ENCODE measurements at regions not wholly inside any gene's neighbourhood (a gene's known extent, or its start where the extent isn't known, plus 50 kb on each side); places are given as distances from the start of the nearest gene placed in this dataset.
A peak's percentile ranks its signal among the peaks of the same experiment; 100 is the strongest.

DNA sequence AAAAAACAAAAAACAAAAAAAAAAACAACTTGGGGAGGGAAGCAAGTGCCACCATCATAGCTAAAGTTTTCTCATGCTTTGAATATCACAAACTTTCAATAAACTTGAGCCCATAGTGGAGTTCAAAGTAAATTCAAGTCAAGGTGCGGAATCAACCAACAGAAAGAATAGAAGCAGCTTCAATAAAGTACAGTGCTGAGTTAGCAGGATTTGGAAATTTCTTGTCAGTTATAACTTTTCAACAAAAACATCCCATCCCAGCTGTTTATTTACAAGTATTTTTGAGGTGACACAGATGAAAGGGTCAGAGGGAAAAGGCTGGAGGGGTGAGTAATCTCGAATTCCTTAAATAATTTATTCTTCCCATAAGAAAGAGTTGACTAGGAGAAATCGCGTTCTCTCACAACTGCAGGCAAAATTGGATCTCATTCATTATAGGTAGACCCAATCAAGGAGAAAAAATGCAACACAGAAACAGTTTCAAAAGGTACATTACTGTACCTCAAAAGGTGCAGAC lies 477.4 kb upstream of the RASGRP1 start:
- DNase-seq: no peak

DNA sequence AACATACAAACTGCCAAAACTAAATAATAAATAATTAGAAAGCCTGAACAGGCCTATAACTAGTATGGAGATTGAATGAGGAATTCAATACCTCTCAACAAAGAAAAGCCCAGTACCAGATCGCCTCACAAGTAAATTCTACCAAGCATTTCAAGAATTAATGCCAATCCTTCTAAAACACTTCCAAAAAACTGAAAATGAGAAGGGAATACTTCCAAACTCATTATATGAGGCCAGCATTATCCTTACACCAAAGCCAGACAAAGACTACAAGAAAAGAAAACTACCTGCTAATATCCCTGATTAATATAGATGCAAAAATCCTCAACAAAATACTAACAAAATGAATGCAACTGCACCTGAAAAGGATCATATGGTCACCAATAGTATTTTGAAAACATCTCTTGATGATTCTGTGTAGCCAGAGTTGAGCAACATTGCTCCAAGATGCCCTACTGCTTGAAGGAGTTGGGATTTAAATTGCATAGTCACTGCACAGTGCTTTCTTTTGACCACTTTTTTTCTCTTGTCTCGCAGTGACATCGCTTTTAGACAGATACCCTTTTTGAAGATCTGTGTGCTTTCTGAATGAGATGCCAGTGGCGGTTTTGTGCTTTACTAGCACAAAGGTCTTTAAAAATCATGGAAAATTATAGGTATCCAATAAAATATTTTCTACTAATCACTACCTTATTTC lies 487.2 kb upstream of the RASGRP1 start:
- DNase-seq: no peak

DNA sequence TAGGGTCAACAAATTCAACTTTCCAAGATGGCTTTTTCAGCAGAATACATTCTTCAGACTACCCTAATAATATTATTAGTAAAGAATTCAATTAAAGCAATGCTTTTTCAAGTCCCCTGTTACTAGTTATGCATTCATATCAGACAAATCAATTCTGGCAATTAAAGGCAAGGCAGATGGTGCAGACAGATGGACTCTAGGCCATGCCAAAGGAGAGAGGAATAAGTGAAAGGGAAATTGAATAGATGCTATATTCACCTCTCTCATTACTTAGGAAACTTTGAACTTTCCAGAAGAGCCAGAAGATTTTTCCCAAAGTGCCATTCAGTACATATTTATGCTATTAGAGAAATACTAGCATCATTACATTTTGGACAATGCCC lies 487.7 kb upstream of the RASGRP1 start:
- DNase-seq: no peak

DNA sequence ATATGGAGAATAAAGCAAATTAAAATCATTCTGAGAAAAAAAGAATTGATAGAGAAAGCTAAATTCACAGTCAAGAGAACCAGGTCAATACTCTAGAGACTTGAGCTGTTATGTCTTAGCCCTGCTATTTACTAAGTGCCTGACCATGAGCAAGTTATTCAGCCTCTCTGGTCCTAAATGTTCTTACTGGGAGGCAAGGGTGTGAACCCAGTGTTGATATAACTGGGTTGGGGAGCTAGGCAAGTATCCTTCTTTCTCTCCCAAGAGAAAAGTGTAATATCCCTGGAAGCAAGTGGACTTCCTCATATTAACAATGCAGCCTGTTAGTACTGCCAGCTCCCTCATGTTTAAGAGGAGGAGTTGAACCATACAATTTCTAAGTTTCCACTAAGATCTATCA lies 488.9 kb upstream of the RASGRP1 start:
- DNase-seq: no peak

DNA sequence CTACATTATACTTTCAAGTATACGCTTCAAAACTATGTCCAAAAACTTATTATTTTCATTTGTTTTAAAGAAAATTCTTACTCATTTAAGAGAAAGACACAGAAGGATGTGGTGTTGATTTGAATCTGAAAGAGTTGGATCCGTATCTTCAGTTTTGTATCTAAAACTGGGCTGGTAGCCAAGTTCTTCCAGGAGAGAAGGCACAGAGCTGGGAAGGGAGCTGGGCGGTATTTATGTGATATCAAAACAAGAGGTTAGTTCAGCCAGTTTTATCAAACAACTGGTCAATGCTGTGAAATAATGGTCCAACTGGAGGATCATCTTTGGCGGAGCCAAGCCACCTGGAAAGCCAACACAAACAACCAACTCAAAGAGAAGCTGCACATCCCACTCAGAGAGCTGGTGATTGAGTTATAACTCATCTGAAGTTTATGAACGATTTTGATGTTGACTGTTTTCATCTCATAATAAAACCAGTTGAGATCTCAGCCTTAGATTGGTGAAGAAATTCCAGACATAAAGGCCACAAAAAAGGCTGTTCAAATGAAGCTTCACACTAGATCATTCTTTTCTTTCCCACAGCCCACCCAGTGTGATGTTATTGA lies 489.6 kb upstream of the RASGRP1 start:
- no peak for DNase-seq

DNA sequence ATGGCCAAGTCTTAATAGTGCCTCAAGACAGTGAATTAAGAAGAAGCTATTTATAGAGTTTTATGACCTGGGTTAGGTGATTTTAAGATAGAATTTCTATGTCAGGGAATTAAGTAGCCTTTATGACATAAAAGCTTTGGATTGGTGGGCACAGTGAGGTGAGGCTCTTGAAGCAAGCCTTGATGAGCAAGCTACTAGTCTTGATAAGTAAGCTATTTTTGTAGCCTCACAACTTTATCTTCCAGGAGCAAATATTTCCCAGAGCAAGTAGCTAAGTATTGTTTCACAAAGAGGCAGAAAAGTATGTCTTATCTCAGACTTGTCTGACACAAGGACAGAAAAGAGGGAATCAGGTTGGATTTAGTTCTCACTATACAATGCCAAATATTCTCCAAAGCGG lies 491.7 kb upstream of the RASGRP1 start:
- DNase-seq: no peak

DNA sequence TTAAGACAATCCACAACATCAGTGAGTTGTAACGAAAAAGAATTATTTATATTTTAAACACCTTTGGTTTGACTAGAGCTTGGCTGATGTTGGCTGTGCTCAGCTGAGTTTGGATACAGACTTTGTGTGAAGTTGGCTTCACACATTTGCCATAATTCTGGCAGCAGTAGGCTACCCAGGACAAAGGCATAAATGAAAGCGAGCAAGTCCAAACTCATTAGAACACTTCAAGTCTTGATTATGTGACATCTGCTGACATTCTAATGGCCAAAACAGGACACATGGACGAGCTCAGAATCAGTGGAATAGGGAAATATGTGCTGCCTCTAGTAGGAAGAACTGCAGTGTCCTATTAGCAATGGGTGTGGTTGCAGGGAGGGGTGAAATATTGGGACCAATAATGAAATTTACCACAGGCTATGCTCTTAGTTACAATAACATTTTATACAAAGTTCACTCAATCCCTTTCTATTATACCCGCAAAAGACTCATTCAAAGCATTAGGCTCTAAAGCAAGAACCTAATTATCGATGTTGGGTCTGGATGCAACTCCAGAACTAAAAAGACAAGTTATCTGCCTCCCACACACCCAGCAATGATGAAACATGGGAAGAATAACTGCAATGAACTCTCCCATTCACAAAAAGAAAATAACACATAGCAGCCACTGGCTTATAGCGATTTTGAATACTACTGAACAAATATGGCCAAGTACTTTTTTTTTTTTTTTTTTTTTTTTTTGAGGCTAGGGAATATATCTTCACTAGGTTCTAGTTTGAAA lies 493.9 kb upstream of the RASGRP1 start:
- no peak for DNase-seq

DNA sequence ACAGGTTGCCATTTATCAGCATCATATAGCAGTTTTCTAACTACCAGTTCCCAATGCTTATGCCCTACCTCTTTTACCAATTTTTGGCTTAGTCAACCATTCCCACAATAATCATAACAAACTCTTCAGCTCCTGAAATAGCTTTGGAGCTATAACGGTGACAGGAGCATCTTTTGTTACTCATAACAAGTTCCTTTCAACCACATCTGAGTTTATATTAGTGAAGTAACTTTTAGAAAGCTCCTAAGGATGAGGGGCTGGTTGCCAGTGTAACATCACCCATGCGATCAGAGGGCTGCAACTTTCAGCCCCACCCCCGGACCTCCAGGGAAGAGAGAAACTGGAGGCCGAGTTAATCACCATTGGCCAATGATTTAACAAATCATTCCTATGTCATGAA lies 495.3 kb upstream of the RASGRP1 start:
- DNase-seq: no peak

DNA sequence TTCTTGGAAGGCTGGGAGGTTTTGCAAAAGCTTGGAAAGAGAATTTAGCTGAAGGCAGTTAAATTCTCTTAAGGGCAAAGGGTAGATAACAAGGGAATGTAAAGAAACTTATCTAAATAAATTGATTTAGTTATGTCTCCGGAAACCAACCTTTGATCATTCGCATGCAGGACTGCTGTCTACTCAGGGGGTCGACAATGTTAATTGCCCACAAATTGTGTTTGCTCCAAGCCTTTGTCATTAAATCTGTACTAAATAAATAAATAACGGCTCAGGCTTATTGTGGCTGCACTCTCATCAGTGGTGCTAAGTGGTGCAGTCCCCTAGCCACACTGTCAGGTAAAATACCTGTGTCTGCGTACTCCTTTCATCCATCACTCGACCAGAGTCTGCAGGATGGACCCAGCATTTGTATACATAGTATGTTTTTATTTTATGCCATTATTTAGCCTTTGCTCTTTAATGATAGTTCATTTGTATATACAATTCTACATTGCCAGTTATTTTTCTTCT lies 497.4 kb upstream of the RASGRP1 start:
- no peak for DNase-seq

DNA sequence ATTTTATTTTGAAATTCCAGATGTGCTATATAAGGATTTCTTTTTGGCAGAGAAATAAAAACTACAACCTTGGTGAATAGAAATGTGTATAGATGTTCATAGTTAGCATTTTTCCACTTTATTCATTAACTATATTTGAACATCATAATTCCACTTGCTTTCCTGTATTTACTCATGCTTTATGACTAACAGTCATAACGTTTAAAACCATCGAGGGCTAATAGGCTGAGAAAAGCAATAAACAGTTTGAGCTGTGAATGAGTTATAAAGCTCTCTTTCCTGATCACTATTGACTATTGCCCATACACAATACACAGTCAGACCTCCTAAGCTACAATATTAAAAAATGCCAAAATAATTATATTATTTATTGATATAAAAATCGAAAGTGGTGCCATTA lies 502.1 kb upstream of the RASGRP1 start:
- no peak for DNase-seq

DNA sequence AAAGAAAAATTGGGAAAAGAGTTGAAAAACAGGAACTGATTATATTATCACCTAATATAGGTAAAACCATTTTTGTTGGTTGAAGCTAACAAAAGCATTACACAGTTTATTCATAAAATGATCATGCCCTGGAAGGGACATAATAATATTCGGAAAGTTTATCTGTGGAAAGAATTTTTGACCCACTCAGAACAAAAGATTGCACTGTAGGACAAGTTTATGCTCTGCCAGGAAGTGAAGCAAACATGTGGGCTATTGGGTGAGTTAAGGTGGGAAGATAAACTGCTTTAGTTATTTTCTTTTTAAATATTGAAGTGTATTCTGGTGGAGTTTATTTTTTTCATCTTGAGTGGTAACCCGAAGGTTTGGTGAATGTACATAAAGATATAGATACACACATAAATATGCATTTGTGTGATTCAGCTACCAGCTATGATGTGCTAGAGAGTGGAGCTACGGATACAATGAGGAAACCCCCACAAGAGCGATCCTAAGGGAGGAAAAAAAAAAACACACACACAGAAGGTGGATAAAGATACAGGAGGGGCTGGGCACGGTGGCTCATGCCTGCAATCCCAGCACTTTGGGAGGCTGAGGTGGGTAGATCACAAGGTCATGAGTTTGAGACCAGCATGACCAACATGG lies 506.4 kb upstream of the THBS1 start:
- no peak for DNase-seq

DNA sequence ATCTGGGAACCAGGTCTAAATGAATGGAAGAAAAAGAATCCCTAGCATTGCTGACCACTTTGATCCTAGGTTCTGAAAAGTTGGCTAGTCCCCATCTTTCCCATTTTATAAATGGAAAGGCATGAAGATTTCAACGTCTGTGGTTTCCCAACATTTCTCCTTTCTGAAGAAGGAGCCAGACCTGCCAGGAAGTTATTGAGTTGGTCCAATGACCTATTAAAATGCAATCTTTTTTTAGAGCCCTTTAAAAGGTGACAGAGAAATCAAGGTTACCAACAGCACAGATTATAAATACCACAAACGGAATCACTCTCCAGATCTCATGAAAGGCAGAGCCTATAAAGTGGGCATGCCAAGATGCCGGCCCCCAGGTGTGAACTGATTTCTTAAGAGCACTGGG lies 505.6 kb upstream of the THBS1 start:
- no peak for DNase-seq

DNA sequence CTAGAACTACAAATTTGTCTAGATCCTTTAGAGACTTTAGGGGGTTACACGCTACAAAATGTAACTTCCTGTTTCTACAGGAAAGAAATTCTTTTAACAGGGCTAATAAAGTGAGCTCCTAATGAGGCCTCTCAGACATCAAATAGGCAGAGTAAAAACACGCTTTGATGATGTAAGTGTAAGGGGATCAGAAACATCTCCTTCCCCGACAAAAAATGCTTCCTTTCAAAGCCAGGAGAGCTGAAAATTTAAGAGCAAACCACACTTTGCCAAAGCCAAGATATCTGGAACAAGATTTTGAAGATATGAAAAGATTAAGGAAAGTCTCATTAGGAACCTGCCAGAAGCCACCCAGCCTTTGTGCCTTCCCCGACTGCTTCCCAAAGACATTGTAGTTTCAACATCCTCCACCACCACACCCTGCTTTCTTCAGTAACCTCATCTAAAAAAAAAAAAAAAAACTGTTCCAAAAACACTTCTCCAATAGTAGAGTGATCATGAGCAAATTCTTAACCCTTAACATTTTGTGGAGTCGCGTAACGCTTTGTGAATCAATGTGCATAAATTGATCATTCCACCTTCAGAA lies 505.0 kb upstream of the THBS1 start:
- DNase-seq: no peak

DNA sequence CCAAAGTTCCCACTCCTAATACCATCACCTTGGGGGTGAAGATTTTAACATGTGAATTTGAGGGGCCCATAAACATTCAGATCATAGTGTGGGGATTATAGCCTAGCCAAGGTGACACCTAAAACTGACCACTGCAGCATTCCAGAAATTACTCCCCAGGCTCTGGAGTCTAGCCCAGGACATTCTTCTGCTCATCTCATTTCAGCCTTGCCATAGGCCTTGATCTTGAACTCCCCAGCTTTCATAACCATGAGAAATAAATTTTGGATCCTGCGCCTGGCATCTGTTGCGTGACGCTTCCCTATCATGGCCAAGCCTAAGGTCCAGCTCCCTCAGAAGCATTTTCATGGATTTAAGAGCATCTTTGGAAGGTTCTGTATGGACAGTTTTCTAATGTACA lies 502.9 kb upstream of the THBS1 start:
- no peak for DNase-seq

DNA sequence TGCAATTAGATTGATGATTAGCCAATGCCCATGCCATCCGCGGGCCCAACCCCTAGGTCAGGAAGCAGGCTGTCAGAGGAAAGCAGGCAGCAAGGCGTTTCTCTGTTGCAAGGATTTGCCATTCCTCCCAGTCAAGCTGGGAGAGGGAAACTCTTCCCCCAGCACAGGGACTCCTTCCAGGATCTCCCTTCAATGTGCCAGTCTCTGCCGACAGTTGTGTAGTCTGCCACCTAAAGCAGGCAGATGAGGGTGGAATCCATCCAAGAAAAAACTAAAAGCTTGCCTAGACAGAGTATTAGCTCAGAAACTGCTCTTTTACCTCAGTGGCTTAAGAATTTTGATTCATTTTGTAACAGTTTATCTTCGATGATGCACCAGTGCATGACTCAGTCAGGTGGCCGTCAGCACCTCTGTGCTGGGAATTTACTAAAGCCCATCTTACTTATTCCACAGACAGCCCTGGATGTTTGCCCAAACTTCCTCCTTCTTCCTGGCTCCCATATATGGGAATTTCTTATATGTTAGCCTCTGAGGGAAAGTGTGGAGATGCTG lies 501.5 kb upstream of the THBS1 start:
- DNase-seq: no peak

DNA sequence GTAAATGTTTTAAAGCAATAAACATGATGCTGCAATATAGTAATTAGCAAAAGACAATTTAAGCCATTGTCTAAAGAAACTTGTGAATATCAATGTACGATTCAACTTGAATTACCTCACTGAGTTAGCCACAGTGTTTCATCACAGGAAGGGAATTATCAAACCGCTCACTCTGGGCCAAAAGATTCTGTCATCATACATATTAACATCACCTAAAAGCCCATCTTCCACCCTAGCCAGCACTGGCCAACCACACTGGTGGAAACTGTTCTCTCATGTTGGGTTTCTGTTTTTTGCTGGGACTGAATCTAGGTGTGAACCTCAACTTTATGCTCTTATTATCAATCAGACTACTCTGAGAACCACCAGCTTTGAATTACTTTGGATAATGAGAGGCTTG lies 497.7 kb upstream of the THBS1 start:
- no peak for DNase-seq

DNA sequence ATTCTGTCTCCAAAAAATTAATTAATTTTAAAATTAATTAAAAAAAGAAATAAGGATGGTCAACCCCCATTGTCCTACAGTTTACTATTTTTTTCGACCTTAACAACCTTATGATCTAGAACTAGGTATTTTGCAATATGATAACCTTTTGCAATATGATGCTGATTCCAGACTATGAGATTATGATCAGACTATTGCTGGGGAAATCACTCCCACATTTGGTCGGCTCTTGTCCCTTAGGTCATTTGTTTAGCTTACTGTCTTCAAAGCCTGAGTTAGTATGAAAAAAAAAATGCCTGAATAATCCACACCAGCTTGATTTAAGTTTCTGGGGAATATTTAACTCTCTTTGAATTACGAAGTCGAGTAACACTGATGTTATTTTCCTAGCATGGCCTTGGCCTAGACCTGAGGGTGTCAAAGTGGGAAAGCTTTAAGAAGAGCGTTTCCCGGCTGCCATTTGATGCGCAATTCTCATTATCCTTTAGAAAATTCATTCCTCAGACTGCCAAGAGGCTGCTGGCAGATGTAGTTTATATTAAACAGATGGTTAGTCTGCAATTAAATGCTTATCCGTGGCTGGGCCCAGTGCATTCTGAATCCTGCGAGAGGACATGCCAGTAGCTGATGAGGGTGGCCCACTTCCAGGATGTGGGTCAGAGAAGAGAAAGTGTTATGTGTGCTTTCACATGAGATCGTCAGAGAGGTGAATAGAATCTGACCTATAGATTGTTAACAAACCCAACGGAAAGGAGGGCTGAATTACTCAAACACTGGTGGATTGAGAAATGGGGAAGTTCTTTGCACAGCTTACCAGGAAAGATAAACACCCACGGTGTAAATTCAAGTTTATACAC lies 496.0 kb upstream of the THBS1 start:
- peak; percentile 77 for DNase-seq

DNA sequence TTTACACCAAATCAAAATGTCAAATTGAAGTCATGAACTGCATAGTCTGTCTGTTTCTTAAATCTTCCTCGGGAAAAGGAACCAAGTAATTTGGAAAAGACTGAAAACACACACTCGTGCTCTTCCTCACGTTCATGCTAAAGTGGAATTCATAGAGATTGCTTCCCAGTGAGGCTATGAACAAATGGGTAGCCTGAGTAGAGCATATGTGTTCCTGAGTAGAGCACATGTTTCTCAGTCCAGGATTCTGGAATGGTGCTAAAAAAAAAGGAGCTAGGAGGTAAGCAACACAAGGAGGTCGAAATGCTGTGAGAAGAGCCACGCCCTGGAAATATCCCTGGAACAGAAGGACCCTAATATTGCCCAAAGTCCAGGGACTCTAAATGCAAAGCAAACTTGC lies 494.2 kb upstream of the THBS1 start:
- no peak for DNase-seq

DNA sequence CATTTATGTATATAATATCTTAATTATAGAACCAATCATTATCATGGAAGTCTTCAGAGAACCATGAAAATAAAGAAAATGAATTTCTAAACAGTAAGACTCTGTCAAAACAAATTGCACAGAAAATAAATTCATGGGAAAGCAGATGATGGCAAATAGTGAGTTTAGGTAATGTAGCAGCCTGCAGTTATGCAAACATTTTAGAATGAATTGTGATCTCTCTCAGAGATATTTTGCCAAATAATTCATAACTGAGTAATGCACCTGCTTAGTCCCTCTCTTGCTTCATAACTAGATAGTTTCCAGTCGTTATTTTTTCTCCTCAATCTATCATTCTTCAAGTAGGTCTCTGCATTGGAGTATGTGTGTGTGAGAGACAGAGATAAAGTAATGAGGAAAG lies 492.7 kb upstream of the THBS1 start:
- no peak for DNase-seq

DNA sequence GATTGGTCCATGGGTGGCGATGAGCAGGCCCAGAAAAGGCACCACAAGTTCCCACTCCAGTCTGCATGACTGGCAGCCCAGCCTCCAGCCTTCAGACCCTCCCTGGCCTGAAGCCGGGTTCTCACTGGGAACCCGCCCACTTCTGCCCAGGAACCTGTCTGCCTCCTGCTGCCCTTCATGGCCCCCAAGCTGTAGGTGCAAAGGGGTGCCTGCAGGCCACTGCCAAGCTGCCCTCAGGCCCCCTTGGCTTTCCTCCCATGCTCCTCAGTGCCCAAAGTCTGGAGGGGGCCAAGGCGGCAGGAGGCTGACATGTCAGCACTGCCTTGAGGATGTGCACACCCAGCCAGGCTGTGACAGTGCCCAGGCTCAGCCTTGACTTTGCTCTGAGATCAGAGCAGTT lies 488.5 kb upstream of the THBS1 start:
- DNase-seq: no peak

DNA sequence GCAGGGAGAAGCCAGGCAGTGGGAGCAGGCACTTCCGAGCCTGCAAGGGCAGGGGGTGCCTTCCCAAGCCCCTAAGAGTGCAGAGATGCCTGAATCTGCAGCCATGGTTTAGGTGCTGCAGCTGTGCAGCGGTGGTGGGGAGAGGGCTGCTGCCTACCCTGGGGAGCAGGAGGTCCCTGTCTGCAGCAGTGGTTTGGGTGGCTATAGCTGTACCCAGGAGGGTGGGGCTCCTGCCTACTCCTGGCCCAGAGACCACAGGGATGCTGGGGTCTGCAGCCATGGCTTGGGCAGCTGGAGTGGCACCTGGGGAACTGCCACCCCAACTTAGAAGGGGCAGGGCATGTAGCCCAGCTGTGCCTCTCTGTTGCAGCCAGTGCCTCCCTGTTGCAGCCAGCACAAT lies 488.1 kb upstream of the THBS1 start:
- no peak for DNase-seq

DNA sequence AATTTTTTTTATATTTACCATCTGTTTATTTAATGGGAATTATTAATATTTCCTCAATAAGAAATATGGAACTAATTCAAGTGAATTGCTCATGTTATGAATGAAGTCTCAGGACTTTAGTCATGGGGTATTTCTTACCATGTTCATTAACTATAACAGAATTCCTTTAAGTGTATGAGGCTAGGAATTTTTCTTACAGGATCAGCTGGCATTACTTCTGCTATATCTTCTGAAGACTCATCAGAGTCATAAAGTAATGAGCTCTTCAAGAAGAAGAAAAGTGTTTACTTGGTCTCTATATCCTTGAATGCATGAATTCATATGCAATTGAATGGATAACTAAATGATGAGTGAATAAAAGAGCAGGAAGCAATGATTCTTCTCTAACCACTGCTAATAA lies 486.8 kb upstream of the THBS1 start:
- no peak for DNase-seq
